IMR-90 (cell line): ENCODE measurements at regions not wholly inside any gene's neighbourhood (a gene's known extent, or its start where the extent isn't known, plus 50 kb on each side); places are given as distances from the start of the nearest gene placed in this dataset.
A peak's percentile ranks its signal among the peaks of the same experiment; 100 is the strongest.

Experiments
- ATAC-seq: fragments of 200-7000 bp; cut with Tn5 transposase; 2 replicates; pipeline ENCODE4 v1.9.1; 2020; ENCODE audit warnings: low read depth, mild to moderate bottlenecking, moderate library complexity
- BruUV-seq: library from RNA; stranded (reverse); fragments of 400-500 nt; replicated peaks from 2 replicates; lab custom pipeline; 2021; lab: Mats Ljungman, UMichigan
- CTCF ChIA-PET: fragments of 300-600 bp; formaldehyde crosslinking; extraction: SDS; loops from one replicate; lab custom pipeline; 2021; ENCODE audit warnings: antibody characterized with exemption; lab: Yijun Ruan, JAX
- POLR2A ChIA-PET: fragments of 300-600 bp; sonication (Branson Sonifier 250); formaldehyde crosslinking; loops from one replicate; lab custom pipeline; 2022; ENCODE audit warnings: antibody characterized with exemption; ENCODE audit not compliant: unreplicated experiment; lab: Charles Lee
- DNase-seq: peaks from one replicate; pipeline ENCODE4 v3.0.0; 2013
- H2AFZ ChIP-seq: replicated peaks from 2 replicates; pipeline ENCODE3; 2013; ENCODE audit warnings: low read length, mild to moderate bottlenecking; ENCODE audit not compliant: poor library complexity
- H2AK5ac ChIP-seq: 2 replicates; pipeline ENCODE4 v1.6.1; 2013; ENCODE audit warnings: low read depth, low read length, inconsistent platforms
- H2AK9ac ChIP-seq: replicated peaks from 2 replicates; pipeline ENCODE3; 2013; ENCODE audit warnings: mild to moderate bottlenecking, low read depth, low read length, moderate library complexity; ENCODE audit not compliant: poor library complexity
- H2BK120ac ChIP-seq: 2 replicates; pipeline ENCODE4 v1.6.1; 2013; ENCODE audit warnings: low read depth, low read length, inconsistent platforms
- H2BK15ac ChIP-seq: 3 replicates; pipeline ENCODE4 v1.6.1; 2013; ENCODE audit warnings: low read depth, low read length, inconsistent platforms
- H2BK20ac ChIP-seq: 2 replicates; pipeline ENCODE4 v1.6.1; 2013; ENCODE audit warnings: low read depth, mild to moderate bottlenecking, inconsistent platforms, low read length, moderate library complexity
- H2BK5ac ChIP-seq: 2 replicates; pipeline ENCODE4 v1.6.1; 2013; ENCODE audit warnings: mild to moderate bottlenecking, low read depth, low read length, inconsistent platforms; ENCODE audit not compliant: poor library complexity, severe bottlenecking
- H3K14ac ChIP-seq: replicated peaks from 2 replicates; pipeline ENCODE4 v1.6.1; 2013; ENCODE audit warnings: low read depth, low read length, inconsistent platforms
- H3K18ac ChIP-seq: 2 replicates; pipeline ENCODE4 v1.6.1; 2013; ENCODE audit warnings: low read depth, low read length, control low read depth
- H3K23ac ChIP-seq: 2 replicates; pipeline ENCODE4 v1.6.1; 2013; ENCODE audit warnings: low read depth, low read length, inconsistent platforms
- H3K27ac ChIP-seq: 2 replicates; pipeline ENCODE4 v1.5.1; 2013; ENCODE audit warnings: mild to moderate bottlenecking, control low read depth, low read length; ENCODE audit not compliant: insufficient read depth
- H3K27me3 ChIP-seq: 2 replicates; pipeline ENCODE4 v1.6.1; 2013; ENCODE audit warnings: low read length; ENCODE audit not compliant: control insufficient read depth, insufficient read depth
- H3K36me3 ChIP-seq: 2 replicates; pipeline ENCODE4 v1.6.1; 2013; ENCODE audit warnings: low read length, mixed read lengths; ENCODE audit not compliant: control insufficient read depth, insufficient read depth
- H3K4ac ChIP-seq: 2 replicates; pipeline ENCODE4 v1.6.1; 2013; ENCODE audit warnings: low read depth, low read length, inconsistent platforms
- H3K4me1 ChIP-seq: 2 replicates; pipeline ENCODE4 v1.6.1; 2013; ENCODE audit warnings: low read length, mixed read lengths; ENCODE audit not compliant: control insufficient read depth, insufficient read depth
- H3K4me2 ChIP-seq: 2 replicates; pipeline ENCODE4 v1.6.1; 2013; ENCODE audit warnings: low read depth, mild to moderate bottlenecking, control low read depth, low read length, moderate library complexity
- H3K4me3 ChIP-seq: 2 replicates; pipeline ENCODE4 v1.5.1; 2013; ENCODE audit warnings: low read depth, mild to moderate bottlenecking, control low read depth, low read length, moderate library complexity; ENCODE audit not compliant: insufficient read depth
- H3K56ac ChIP-seq: 2 replicates; pipeline ENCODE4 v1.6.1; 2013; ENCODE audit warnings: low read length, inconsistent platforms; ENCODE audit not compliant: insufficient read depth; ENCODE audit errors: extremely low read depth
- H3K79me1 ChIP-seq, 2 experiments: 2 replicates each; pipeline ENCODE4 v1.6.1; 2013; ENCODE audit warnings: low read length in 2 of 2, inconsistent platforms in 1 of 2, low read depth in 1 of 2
- H3K9ac ChIP-seq: 2 replicates; pipeline ENCODE4 v1.6.1; 2013; ENCODE audit warnings: low read depth, low read length, control low read depth
- H3K9me1 ChIP-seq: 2 replicates; pipeline ENCODE4 v1.6.1; 2013; ENCODE audit warnings: low read length, inconsistent platforms; ENCODE audit not compliant: insufficient read depth
- H3K9me3 ChIP-seq: 2 replicates; pipeline ENCODE4 v1.6.1; 2013; ENCODE audit warnings: low read length; ENCODE audit not compliant: control insufficient read depth, insufficient read depth
- H4K20me1 ChIP-seq: 2 replicates; pipeline ENCODE4 v1.6.1; 2013; ENCODE audit warnings: low read length, inconsistent platforms; ENCODE audit not compliant: insufficient read depth
- H4K5ac ChIP-seq: 2 replicates; pipeline ENCODE4 v1.6.1; 2013; ENCODE audit warnings: mild to moderate bottlenecking, low read depth, low read length, control low read depth
- H4K8ac ChIP-seq, 2 experiments: 2 replicates each; pipeline ENCODE4 v1.6.1; 2013; ENCODE audit warnings: low read depth in 2 of 2, low read length in 2 of 2, control low read depth in 1 of 2, inconsistent platforms in 1 of 2
- H4K91ac ChIP-seq: 2 replicates; pipeline ENCODE4 v1.6.1; 2013; ENCODE audit warnings: low read depth, low read length, inconsistent platforms; ENCODE audit not compliant: insufficient read depth
- BHLHE40 ChIP-seq: fragments of 150-350 bp; IDR thresholded peaks from 2 replicates; pipeline ENCODE4 v1.6.1; 2016; ENCODE audit warnings: mild to moderate bottlenecking, low read depth, low read length
- CEBPB ChIP-seq: IDR thresholded peaks from 2 replicates; pipeline ENCODE4 v1.6.1; 2012; ENCODE audit warnings: low read depth, low read length, improper control_type of control experiment
- ELK1 ChIP-seq: fragments of 150-350 bp; IDR thresholded peaks from 2 replicates; pipeline ENCODE4 v1.6.1; 2016; ENCODE audit warnings: low read depth, mild to moderate bottlenecking, low read length, moderate library complexity, borderline replicate concordance
- FOS ChIP-seq: fragments of 150-350 bp; IDR thresholded peaks from 2 replicates; pipeline ENCODE4 v1.6.1; 2016; ENCODE audit warnings: low read depth, low read length
- MAFK ChIP-seq: IDR thresholded peaks from 2 replicates; pipeline ENCODE4 v1.6.1; 2012; ENCODE audit warnings: low read depth, low read length, improper control_type of control experiment
- MXI1 ChIP-seq: IDR thresholded peaks from 2 replicates; pipeline ENCODE4 v1.6.1; 2012; ENCODE audit warnings: low read depth, mild to moderate bottlenecking, low read length, moderate library complexity, borderline replicate concordance
- POLR2A ChIP-seq: IDR thresholded peaks from 2 replicates; pipeline ENCODE4 v1.6.1; 2012; ENCODE audit warnings: mild to moderate bottlenecking, low read depth, low read length
- RCOR1 ChIP-seq: IDR thresholded peaks from 2 replicates; pipeline ENCODE4 v1.6.1; 2012; ENCODE audit warnings: mild to moderate bottlenecking, low read length, improper control_type of control experiment; ENCODE audit not compliant: insufficient replicate concordance
- RFX5 ChIP-seq: IDR thresholded peaks from 2 replicates; pipeline ENCODE4 v1.8.0; 2012; ENCODE audit warnings: low read depth, mild to moderate bottlenecking, low read length, moderate library complexity
- USF2 ChIP-seq: fragments of 150-350 bp; IDR thresholded peaks from 2 replicates; pipeline ENCODE4 v1.6.1; 2017; ENCODE audit warnings: mild to moderate bottlenecking, antibody characterized with exemption, low read length, low read depth
- WGBS, 2 experiments: methylation state at CpG; one replicate each; pipeline versions ENCODE4 v1.1.5 to v1.1.7; 2013; ENCODE audit warnings: missing lambda C conversion rate in 2 of 2; ENCODE audit not compliant: insufficient read length in 1 of 2; ENCODE audit errors: extremely low coverage in 2 of 2; 5-methylcytosine and 5-hydroxymethylcytosine counted together
- dilution Hi-C: fragments of 300-500 bp; cut with HindIII; formaldehyde crosslinking; loops from one replicate; pipeline ENCODE4 v1.14.3; 2018; ENCODE audit warnings: low sequenced_read_pairs; ENCODE audit not compliant: unreplicated experiment
- in situ Hi-C: fragments of 300-500 bp; cut with MboI; formaldehyde crosslinking; loops from 3 replicates; pipeline ENCODE4 v1.14.3; 2019; ENCODE audit warnings: low sequenced_read_pairs, inconsistent platforms, mixed read lengths
- intact Hi-C: fragments of 100-400 bp; cut with micrococcal nuclease; formaldehyde crosslinking; loops from 2 replicates; pipeline ENCODE4 v1.10.0; 2022

GRCh38 chr10:43822631-43823580 lies 174.2 kb upstream of the ZNF32 start:
- DNase-seq, result no peak
- Histone ChIP-seq H3K4me3 (no peak overlapping the region), H2AK9ac (peak overlapping the region; percentile 31), H3K56ac (no peak overlapping the region), H4K20me1 (no peaks in the 10 kb centered on the region), H3K23ac (peak overlapping the region; percentile 56; the same call in 1 of the 2 replicates), H4K91ac (peak overlapping the region; percentile 46; the same call in 1 of the 2 replicates), H3K9ac (no peak overlapping the region), H2BK120ac (peak overlapping the region; percentile 59; the same call in 1 of the 2 replicates), H2BK5ac (no peak overlapping the region), H3K9me3 (peaks cover 3% of the 10 kb centered on the region; the same call in 1 of the 2 replicates), H2BK15ac (no peak overlapping the region), H3K79me1 (no peaks in the 10 kb centered on the region), H3K27me3 (no peaks in the 10 kb centered on the region), H3K27ac (no peak overlapping the region; the same call in 1 of the 2 replicates), H3K14ac (peak overlapping the region; percentile 88), H3K18ac (peak overlapping the region; percentile 41), H2BK20ac (0 out of 2 replicates have a peak overlapping the region, but pooled peaks have one; percentile 16), H3K36me3 (no peaks in the 10 kb centered on the region), H3K4me1 (peaks cover 4% of the 10 kb centered on the region), H3K4ac (no peak overlapping the region), H2AFZ (peak overlapping the region; percentile 40), H4K8ac (peak overlapping the region in 1 of 2 experiments; percentile 38; a peak in 1 of 4 replicates), H3K4me2 (no peak overlapping the region), H2AK5ac (no peak overlapping the region), H4K5ac (no peak overlapping the region; the same call in 1 of the 2 replicates), H3K9me1 (peaks cover 6% of the 10 kb centered on the region; the same call in 1 of the 2 replicates)
- POLR2A ChIA-PET, result no interaction called here
- peak; percentile 53 for ATAC-seq
- in situ Hi-C loops (no loop called here), intact Hi-C loops (no loop called here), dilution Hi-C loops (no loop called here)
- TF ChIP-seq POLR2A (no peak), USF2 (no peak), RCOR1 (no peak), RFX5 (no peak), CEBPB (no peak), ELK1 (no peak), BHLHE40 (no peak), MAFK (no peak), MXI1 (no peak), FOS (no peak)
- no TSS peak for BruUV-seq
- CTCF ChIA-PET, result no interaction called here
- WGBS, 2 experiments, result no CpG with 5 or more reads among the region's 4 CpGs
